SK-N-SH treated with all-trans-retinoic acid at 6 μM for 48 hours (cell line): ENCODE measurements at regions not wholly inside any gene's neighbourhood (a gene's known extent, or its start where the extent isn't known, plus 50 kb on each side); places are given as distances from the start of the nearest gene placed in this dataset.

Experiments
- ARNTL ChIP-seq: fragments of 450-650 bp; formaldehyde crosslinking; IDR thresholded peaks from 2 replicates; pipeline ENCODE4 v1.5.0; 2020; ENCODE audit warnings: low read depth, mild to moderate bottlenecking, moderate library complexity, borderline replicate concordance
- BACH2 ChIP-seq: fragments of 250-450 bp; sonication (Bioruptor Pico); IDR thresholded peaks from 2 replicates; pipeline ENCODE4 v1.9.0; 2021; ENCODE audit warnings: mild to moderate bottlenecking, borderline replicate concordance
- TCF4 ChIP-seq: fragments of 250-450 bp; sonication (Bioruptor Pico); IDR thresholded peaks from 2 replicates; pipeline ENCODE4 v1.8.0; 2021; ENCODE audit warnings: mild to moderate bottlenecking, moderate library complexity, borderline replicate concordance
- ZC3H10 ChIP-seq: fragments of 250-450 bp; sonication (Bioruptor Pico); IDR thresholded peaks from 2 replicates; pipeline ENCODE4 v1.5.1; 2021; ENCODE audit warnings: mild to moderate bottlenecking, moderate library complexity
- ZFP30 ChIP-seq: fragments of 450-650 bp; formaldehyde crosslinking; IDR thresholded peaks from 2 replicates; pipeline ENCODE4 v1.5.0; 2022; ENCODE audit warnings: mild to moderate bottlenecking, moderate library complexity

DNA sequence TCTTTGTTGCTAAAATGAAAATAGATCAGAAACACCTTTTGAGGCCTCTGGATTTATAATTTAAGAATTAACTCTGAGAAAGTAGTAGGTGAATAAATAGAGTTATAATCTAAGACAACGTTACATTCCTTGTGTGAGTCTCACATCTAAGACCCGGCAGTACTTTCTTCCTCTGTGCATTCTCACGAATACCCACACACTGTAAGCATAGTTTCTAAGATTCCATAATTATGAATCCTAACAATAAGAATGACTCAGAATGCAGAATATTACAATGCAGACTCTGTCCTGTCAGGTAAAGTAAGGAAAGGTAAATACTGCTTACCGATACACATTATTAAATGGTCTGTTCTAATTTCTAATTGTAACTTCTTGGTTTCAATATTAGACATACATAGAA is 257.7 kb upstream of the CNTN6 start:
- TF ChIP-seq ZC3H10 (CRISPR knock-in tag) (no peak), BACH2 (CRISPR knock-in tag) (no peak), TCF4 (no peak), ZFP30 (CRISPR knock-in tag) (no peak), ARNTL (no peak)
